ENCODE measurements at regions not wholly inside any gene's neighbourhood (a gene's known extent, or its start where the extent isn't known, plus 50 kb on each side); places are given as distances from the start of the nearest gene placed in this dataset.

DNA sequence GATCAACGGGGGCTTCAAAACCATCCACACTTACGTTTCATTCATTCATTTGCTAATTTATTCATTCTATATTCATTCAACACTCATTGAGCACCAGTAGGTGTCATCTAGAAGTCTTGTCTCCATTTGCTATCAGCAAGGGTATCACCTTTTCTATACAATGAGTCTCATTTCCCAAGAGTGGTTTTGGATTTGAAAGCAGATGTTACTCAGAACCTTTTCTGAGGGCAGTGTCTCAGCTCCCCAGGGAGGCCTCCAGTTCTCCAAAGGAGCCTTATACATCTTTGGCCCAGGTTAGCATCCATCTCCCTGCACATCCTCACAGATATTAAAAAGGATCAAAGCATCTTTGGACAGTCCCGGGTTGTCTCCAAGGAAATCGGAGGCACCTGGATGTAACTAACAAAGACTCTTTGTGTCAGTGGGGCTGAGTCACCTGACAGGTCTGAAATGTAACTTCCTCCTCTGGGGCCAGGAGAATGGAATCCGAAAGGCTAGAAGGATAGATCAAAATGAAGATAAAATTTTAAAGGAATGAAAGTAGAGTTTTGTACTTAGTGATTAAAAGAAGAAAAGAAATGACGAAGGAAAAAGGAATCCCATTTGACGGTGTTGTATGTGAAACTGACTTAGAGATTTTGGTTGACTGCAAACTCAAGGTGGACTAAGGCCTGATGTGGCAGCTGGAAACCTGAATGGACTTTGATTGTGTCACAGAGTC is 103.0 kb downstream of the VCPKMT start:
- TF ChIP-seq, protein P1, sequence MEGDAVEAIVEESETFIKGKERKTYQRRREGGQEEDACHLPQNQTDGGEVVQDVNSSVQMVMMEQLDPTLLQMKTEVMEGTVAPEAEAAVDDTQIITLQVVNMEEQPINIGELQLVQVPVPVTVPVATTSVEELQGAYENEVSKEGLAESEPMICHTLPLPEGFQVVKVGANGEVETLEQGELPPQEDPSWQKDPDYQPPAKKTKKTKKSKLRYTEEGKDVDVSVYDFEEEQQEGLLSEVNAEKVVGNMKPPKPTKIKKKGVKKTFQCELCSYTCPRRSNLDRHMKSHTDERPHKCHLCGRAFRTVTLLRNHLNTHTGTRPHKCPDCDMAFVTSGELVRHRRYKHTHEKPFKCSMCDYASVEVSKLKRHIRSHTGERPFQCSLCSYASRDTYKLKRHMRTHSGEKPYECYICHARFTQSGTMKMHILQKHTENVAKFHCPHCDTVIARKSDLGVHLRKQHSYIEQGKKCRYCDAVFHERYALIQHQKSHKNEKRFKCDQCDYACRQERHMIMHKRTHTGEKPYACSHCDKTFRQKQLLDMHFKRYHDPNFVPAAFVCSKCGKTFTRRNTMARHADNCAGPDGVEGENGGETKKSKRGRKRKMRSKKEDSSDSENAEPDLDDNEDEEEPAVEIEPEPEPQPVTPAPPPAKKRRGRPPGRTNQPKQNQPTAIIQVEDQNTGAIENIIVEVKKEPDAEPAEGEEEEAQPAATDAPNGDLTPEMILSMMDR (IDR thresholded peaks at IDR 0.05): no peak
- TF ChIP-seq EZH2 (IDR thresholded peaks at IDR 0.05): no peak
